Neural cell (in vitro differentiated cells): ENCODE measurements at regions not wholly inside any gene's neighbourhood (a gene's known extent, or its start where the extent isn't known, plus 50 kb on each side); places are given as distances from the start of the nearest gene placed in this dataset.

Experiments
- CTCF ChIP-seq: fragments of 450-650 bp; IDR thresholded peaks from 2 replicates; pipeline ENCODE4 v1.5.1; 2014; ENCODE audit warnings: antibody characterized with exemption, mild to moderate bottlenecking, moderate library complexity; ENCODE audit not compliant: poor library complexity, severe bottlenecking
- EZH2 ChIP-seq: fragments of 200-600, 300-800 bp; shearing (Covaris generic), sonication (generic); IDR thresholded peaks from 2 replicates; pipeline ENCODE4 v1.6.1; 2014; ENCODE audit warnings: antibody characterized with exemption, low read length, borderline replicate concordance, mild to moderate bottlenecking; ENCODE audit not compliant: insufficient read depth, poor library complexity, severe bottlenecking
- MXI1 ChIP-seq: fragments of 450-650 bp; conservative IDR thresholded peaks from 2 replicates; pipeline ENCODE4 v1.6.1; 2014; ENCODE audit warnings: antibody characterized with exemption, mild to moderate bottlenecking; ENCODE audit not compliant: poor library complexity, severe bottlenecking
- POLR2AphosphoS5 ChIP-seq: IDR thresholded peaks from 2 replicates; pipeline ENCODE4 v1.6.1; 2012
- RAD21 ChIP-seq: fragments of 450-650 bp; conservative IDR thresholded peaks from 2 replicates; pipeline ENCODE4 v1.6.1; 2014; ENCODE audit warnings: antibody characterized with exemption, mild to moderate bottlenecking, moderate library complexity
- TAF1 ChIP-seq: IDR thresholded peaks from 2 replicates; pipeline ENCODE4 v1.6.1; 2012; ENCODE audit warnings: low read depth
- TF ChIP-seq, protein P1 (sequence below): IDR thresholded peaks from 2 replicates; pipeline ENCODE4 v1.6.1; 2012; ENCODE audit warnings: borderline replicate concordance

DNA sequence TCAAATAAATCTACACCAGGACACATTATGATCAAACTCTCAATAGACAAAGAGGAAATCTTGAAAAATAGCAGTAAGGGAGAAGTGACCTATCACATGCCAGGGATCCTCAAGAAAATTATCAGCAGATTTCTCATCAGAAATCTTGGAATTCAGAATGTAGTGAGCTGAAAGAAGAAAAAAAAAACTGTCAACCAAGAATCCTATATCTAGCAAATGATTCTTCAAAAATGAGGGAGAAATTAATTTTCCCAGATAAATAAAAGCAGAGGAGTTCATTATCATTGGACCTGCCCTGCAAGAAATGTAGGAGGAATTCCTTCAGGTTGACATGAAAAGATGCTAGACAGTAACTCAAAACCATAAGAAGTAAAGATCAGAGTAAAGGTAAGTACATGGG, 363.6 kb downstream of the TFAP2A start:
- TF ChIP-seq, protein P1, sequence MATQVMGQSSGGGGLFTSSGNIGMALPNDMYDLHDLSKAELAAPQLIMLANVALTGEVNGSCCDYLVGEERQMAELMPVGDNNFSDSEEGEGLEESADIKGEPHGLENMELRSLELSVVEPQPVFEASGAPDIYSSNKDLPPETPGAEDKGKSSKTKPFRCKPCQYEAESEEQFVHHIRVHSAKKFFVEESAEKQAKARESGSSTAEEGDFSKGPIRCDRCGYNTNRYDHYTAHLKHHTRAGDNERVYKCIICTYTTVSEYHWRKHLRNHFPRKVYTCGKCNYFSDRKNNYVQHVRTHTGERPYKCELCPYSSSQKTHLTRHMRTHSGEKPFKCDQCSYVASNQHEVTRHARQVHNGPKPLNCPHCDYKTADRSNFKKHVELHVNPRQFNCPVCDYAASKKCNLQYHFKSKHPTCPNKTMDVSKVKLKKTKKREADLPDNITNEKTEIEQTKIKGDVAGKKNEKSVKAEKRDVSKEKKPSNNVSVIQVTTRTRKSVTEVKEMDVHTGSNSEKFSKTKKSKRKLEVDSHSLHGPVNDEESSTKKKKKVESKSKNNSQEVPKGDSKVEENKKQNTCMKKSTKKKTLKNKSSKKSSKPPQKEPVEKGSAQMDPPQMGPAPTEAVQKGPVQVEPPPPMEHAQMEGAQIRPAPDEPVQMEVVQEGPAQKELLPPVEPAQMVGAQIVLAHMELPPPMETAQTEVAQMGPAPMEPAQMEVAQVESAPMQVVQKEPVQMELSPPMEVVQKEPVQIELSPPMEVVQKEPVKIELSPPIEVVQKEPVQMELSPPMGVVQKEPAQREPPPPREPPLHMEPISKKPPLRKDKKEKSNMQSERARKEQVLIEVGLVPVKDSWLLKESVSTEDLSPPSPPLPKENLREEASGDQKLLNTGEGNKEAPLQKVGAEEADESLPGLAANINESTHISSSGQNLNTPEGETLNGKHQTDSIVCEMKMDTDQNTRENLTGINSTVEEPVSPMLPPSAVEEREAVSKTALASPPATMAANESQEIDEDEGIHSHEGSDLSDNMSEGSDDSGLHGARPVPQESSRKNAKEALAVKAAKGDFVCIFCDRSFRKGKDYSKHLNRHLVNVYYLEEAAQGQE: no peak
- TF ChIP-seq CTCF (no peak), EZH2 (no peak), POLR2AphosphoS5 (no peak), MXI1 (no peak), TAF1 (no peak), RAD21 (no peak)
